ENCODE measurements at regions not wholly inside any gene's neighbourhood (a gene's known extent, or its start where the extent isn't known, plus 50 kb on each side); places are given as distances from the start of the nearest gene placed in this dataset.

GRCh38 chr10:61016007-61016406 is 72.0 kb upstream of the RHOBTB1 start:
- Histone ChIP-seq H4K8ac (ENCODE audit: low read depth in 2 of 2, low read length in 2 of 2) (no peak overlapping the region), H2BK120ac (ENCODE audit: low read depth, low read length) (no peak overlapping the region), H3K14ac (replicated peaks; ENCODE audit: low read depth, low read length) (no peak overlapping the region), H3K79me1 (ENCODE audit: low read depth in 1 of 2, low read length in 2 of 2) (no peaks in the 10 kb centered on the region), H4K5ac (ENCODE audit: low read depth, low read length) (no peak overlapping the region), H3K9me3 (ENCODE audit: control insufficient read depth, insufficient read depth, low read length) (no peaks in the 10 kb centered on the region), H2BK15ac (ENCODE audit: low read depth, low read length) (no peak overlapping the region), H3K56ac (ENCODE audit: extremely low read depth, insufficient read depth, low read length) (no peak overlapping the region), H3K4me3 (ENCODE audit: insufficient read depth, low read depth, low read length) (no peak overlapping the region), H3K4me2 (ENCODE audit: low read depth, low read length) (no peak overlapping the region), H2BK20ac (ENCODE audit: low read depth, low read length) (no peak overlapping the region), H3K9ac (ENCODE audit: low read depth, low read length) (no peak overlapping the region), H4K91ac (ENCODE audit: insufficient read depth, low read depth, low read length) (no peak overlapping the region), H3K23ac (ENCODE audit: low read depth, low read length) (no peak overlapping the region), H3K36me3 (ENCODE audit: control insufficient read depth, insufficient read depth, low read length) (no peaks in the 10 kb centered on the region), H2AFZ (replicated peaks; ENCODE audit: low read length, poor library complexity) (no peak overlapping the region), H3K27me3 (ENCODE audit: control insufficient read depth, insufficient read depth, low read length) (peaks cover 1% of the 10 kb centered on the region), H3K9me1 (ENCODE audit: insufficient read depth, low read length) (no peaks in the 10 kb centered on the region), H3K4me1 (ENCODE audit: control insufficient read depth, insufficient read depth, low read length) (no peaks in the 10 kb centered on the region), H3K4ac (ENCODE audit: low read depth, low read length) (no peak overlapping the region), H4K20me1 (ENCODE audit: insufficient read depth, low read length) (no peaks in the 10 kb centered on the region), H2BK5ac (ENCODE audit: low read depth, low read length, poor library complexity, severe bottlenecking) (no peak overlapping the region), H3K27ac (ENCODE audit: insufficient read depth, low read length) (no peak overlapping the region), H3K18ac (ENCODE audit: low read depth, low read length) (no peak overlapping the region), H2AK5ac (ENCODE audit: low read depth, low read length) (no peak overlapping the region), H2AK9ac (replicated peaks; ENCODE audit: low read depth, low read length, poor library complexity) (no peak overlapping the region)
- dilution Hi-C loops (cut with HindIII; ENCODE audit: low sequenced_read_pairs, unreplicated experiment), result no loop called here
- intact Hi-C loops (cut with micrococcal nuclease), result no loop called here
- TF ChIP-seq POLR2A (IDR thresholded peaks at IDR 0.05; ENCODE audit: low read depth, low read length), result no peak
- TF ChIP-seq MAZ (IDR thresholded peaks at IDR 0.05; ENCODE audit: borderline replicate concordance, low read depth, low read length), result no peak
- TF ChIP-seq CTCF (conservative IDR thresholded peaks at IDR 0.05; ENCODE audit: low read depth, low read length), result no peak
- no peak for TF ChIP-seq NFE2L2 (IDR thresholded peaks at IDR 0.05; ENCODE audit: low read depth, low read length)
- TF ChIP-seq RFX5 (IDR thresholded peaks at IDR 0.05; ENCODE audit: low read depth, low read length), result no peak
- TF ChIP-seq RAD21 (IDR thresholded peaks at IDR 0.05; ENCODE audit: low read length), result no peak
- TF ChIP-seq MXI1 (IDR thresholded peaks at IDR 0.05; ENCODE audit: borderline replicate concordance, low read depth, low read length), result no peak
- no peak for TF ChIP-seq MAFK (IDR thresholded peaks at IDR 0.05; ENCODE audit: low read depth, low read length)
- no peak for TF ChIP-seq FOS (IDR thresholded peaks at IDR 0.05; ENCODE audit: low read depth, low read length)
- no peak for ATAC-seq (ENCODE audit: low read depth)
- no TSS peak for BruUV-seq (replicated peaks)
- in situ Hi-C loops (cut with MboI; ENCODE audit: low sequenced_read_pairs), result no loop called here
- ChIA-PET POLR2A (ENCODE audit: unreplicated experiment) (no interaction called here), CTCF (no interaction called here)
- WGBS, 2 experiments (ENCODE audit: extremely low coverage in 2 of 2, insufficient read length in 1 of 2), result 100% methylated on average over 1 of the region's 2 CpGs; no CpG with 5 or more reads in 1 of the 2 experiments
- DNase-seq, result no peak
